HG02885 (cell line): ENCODE measurements at regions not wholly inside any gene's neighbourhood (a gene's known extent, or its start where the extent isn't known, plus 50 kb on each side); places are given as distances from the start of the nearest gene placed in this dataset.
"Not testable (repeated sequence)": the region's sequence is repeated elsewhere in the genome, so short reads cannot be mapped to it uniquely, and the experiment has no call there.

Experiments used
- ATAC-seq: cut with Tn5 transposase; IDR thresholded peaks from one replicate; pipeline ENCODE4 v1.9.1; 2021; ENCODE audit warnings: mild to moderate bottlenecking; ENCODE audit not compliant: unreplicated experiment, poor library complexity

DNA sequence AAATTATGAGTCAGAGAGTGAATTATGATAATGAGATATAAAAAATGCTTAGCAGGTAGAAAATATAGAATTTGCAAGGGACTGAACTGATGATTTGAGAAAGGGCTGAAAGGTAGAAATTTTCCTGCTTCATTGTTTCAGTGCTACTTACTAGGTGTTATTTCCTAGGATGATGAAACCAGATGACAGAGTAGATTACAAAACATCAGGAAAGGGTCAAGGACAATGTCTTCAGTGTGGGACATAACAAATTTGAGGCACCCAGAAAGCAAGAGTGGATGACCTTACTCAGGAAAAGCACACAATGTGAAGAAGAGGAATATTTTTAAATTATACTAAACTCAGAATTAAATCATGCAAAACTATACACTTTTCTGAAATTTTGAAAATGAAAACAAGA is 102.1 kb downstream of the SHCBP1 start:
- ATAC-seq: no peak

- ATAC-seq: no peak
Measured at GRCh38 chr16:46496701-46497100, 124.5 kb downstream of the SHCBP1 start.

- no peak for ATAC-seq
Measured at GRCh38 chr16:46482895-46483294, 138.3 kb downstream of the SHCBP1 start.

- no peak for ATAC-seq
Measured at GRCh38 chr16:46466239-46466638, 154.9 kb downstream of the SHCBP1 start.

DNA sequence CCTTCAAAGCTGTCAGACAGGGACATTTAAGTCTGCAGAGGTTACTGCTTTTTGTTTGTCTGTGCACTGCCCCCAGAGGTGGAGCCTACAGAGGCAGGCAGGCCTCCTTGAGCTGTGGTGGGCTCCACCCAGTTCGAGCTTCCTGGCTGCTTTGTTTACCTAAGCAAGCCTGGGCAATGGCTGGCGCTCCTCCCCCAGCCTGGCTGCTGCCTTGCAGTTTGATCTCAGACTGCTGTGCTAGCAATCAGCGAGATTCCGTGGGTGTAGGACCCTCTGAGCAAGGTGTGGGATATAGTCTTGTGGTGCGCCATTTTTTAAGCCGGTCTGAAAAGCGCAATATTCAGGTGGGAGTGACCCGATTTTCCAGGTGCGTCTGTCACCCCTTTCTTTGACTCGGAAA is 166.4 kb downstream of the SHCBP1 start:
- not testable (repeated sequence) for ATAC-seq

DNA sequence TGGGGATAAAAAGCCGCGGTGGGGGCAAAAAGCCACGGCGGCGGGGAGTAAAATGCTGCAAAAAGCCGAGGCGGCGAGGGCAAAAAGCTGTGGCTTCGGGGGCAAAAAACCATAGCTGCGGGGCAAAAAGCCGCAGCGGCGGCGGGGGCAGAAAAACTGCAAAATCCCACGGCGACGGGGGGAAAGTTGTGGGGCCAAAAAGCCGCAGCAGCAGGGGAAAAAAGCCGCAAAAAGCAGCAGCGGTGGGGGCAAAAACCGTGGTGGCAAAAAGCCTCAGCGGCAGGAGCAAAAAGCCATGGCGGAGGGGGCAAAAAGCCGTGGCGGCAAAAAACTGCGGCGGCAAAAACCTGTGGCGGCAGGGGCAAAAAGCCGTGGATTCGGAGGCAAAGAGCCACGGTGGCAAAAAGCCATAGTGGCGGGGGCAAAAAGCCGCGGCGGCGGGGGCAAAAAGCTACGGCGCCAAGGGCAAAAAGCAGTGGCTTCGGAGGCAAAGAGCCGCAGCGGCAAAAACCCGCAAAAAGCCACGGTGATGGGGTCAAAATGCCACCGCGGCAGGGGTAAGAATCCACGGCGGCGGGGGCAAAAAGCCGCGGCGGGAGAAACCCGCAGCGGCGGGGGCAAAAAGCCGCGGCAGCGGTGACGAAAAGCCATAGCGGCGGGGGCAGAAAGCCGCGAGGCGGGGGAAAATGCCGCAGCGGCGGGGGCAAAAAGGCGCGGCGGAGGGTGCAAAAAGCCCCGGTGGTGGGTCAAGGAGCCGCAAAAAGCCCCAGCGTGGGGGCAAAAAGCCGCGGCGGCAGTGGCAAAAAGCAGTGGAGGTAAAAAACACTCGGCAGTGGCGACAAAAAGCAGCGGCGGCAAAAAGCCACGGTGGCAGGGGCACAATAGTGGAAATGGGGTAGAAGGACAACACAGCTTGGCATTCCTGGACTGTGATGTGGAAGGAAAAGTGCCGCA is 192.8 kb downstream of the SHCBP1 start:
- no peak for ATAC-seq

DNA sequence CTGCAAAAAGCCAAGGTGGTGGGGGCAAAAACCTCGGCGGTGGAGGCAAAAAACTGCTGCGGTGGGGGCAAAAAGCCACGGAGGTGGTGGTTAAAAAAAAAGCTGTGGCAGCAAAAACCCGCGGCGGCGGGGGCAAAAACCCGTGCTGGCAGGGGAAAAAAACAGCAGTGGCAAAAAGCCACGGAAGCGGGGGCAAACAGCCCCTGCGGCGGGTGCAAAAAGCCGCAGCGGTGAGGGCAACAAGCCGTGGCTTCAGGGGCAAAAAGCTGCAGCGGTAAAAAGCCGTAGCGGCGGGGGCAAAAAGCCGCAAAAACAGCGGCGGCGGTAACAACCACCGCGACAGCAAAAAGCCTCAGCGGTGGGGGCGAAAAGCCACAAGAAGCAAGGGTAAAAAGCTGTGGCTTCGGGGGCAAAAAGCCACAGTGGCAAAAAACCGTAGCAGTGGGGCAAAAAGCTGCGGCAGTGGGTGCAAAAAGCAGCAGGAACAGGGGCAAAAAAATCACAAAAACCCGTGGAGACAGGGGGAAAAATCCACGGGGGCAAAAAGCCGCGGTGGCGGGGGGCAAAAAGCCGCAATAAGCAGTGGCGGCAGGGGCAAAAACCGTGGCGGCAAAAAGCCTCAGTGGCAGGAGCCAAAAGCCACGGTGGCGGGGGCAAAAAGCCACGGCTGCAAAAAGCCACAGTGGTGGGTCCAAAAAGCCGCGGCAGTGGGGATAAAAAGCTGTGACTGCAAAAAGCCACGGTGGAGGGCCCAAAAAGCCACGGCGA is 193.7 kb downstream of the SHCBP1 start:
- no peak for ATAC-seq

DNA sequence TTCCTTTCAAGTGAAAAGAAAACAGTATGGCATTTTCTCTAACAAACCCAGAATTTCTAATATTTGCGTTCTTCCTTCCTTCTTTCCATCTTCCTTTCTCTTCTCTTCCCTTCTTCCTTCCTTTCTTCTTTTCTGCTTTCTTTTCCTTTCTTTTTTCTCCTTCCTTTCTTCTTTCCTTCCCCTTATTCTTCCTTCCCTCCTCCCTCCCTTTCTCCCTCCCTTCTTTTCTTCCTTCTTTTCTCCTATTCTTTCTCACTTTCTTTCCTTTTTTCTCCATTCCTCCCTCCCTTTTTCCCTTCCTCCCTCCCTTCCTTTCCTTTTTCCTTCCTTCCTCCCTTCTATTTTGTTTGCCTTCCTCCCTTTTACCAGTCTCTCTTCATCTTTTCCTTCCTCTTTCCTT is 194.8 kb downstream of the SHCBP1 start:
- no peak for ATAC-seq

- ATAC-seq: no peak
Measured at GRCh38 chr16:46404028-46404427, 217.2 kb downstream of the SHCBP1 start.

DNA sequence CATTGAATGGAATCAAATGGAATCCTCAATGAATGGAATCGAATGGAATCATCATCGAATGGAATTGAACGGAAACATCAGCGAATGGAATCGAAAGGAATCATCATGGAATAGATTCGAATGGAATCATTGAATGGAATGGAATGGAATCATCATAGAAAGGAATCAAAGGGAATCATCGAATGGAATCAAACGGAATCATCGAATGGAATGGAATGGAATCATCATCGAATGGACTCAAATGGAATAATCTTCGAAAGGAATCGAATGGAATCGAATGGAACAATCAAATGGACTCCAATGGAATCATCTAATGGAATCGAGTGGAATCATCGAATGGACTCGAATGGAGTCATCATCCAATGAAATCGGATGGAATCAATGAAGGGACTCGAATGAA is 222.6 kb downstream of the SHCBP1 start:
- ATAC-seq: not testable (repeated sequence)

DNA sequence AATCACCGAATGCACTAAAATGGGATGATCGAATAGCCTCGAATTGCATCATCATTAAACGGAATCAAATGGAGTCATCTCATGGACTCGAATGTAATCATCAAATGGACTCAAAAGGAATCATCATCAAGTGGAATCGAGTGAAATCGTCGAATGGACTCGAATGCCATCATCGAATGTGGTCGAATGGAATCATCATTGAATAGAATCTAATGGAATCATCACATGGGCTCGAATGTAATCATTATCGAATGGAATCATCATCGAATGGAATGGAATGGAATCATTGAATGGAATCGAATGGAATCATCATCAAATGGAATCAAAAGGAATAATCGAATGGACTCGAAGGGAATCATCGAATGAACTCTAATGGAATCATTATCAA is 224.3 kb downstream of the SHCBP1 start:
- not testable (repeated sequence) for ATAC-seq

DNA sequence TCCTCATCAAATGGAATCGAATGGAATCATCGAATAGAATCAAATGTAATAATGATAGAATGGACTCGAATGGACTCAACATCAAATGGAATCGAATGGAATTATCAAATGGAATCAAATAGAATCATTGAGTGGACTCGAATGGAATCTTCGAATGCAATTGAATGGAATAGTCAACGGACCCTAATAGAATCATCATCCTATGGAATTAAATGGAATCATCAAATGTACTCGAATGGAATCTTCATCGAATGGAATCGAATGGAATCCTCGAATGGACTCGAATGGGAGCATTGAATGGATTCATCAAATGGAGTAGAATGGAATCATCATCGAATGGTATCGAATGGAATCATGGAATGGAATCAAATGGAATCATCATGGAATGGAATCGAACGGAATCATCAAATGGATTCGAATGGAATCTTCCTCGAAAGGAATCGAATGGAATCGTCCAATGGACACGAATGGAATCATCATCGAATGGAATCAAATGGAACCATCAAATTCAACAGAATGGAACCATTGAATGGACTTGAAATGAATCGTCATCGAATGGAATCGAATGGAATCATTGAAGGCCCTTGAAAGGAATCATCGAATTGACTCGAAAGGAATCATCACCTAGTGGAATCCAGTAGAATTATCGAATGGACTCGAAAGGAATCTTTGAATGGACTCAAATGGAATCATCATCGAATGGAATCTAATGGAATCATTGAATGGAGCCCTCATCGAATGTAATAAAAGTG is 224.9 kb downstream of the SHCBP1 start:
- not testable (repeated sequence) for ATAC-seq

- not testable (repeated sequence) for ATAC-seq
Measured at GRCh38 chr16:46395391-46395921, 225.7 kb downstream of the SHCBP1 start.

DNA sequence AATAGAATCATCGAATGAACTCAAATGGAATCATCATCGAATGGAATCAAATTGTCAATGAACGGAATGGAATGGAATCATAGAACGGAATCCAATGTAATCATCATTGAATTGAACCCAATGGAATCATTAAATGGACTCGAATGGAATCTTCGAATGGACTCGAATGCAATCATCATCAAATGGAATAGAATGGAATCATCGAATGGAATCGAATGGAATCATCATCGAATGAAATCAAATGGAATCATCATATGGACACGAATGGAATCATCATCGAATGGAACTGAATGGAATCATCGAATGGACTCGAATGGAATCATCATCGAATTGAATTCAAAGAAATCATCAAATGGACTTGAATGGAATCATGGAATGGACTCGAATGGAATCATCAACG is 226.2 kb downstream of the SHCBP1 start:
- not testable (repeated sequence) for ATAC-seq

GRCh38 chr16:46394149-46394548 is 227.0 kb downstream of the SHCBP1 start:
- not testable (repeated sequence) for ATAC-seq

- ATAC-seq: not testable (repeated sequence)
Measured at GRCh38 chr16:46392930-46393722, 228.1 kb downstream of the SHCBP1 start.

GRCh38 chr16:46390660-46391462 is 230.3 kb downstream of the SHCBP1 start:
- not testable (repeated sequence) for ATAC-seq

- not testable (repeated sequence) for ATAC-seq
Measured at GRCh38 chr16:46389561-46390041, 231.6 kb downstream of the SHCBP1 start.
